Gastrocnemius medialis (tissue), 4 donors: ENCODE measurements at regions not wholly inside any gene's neighbourhood (a gene's known extent, or its start where the extent isn't known, plus 50 kb on each side); places are given as distances from the start of the nearest gene placed in this dataset.

Source experiments
- POLR2A ChIP-seq, 2 donors: fragments of 450-650 bp; IDR thresholded peaks; one replicate each; pipeline ENCODE4 v1.6.1; 2017; ENCODE audit warnings: antibody characterized with exemption in 2 of 2, mild to moderate bottlenecking in 2 of 2, moderate library complexity in 2 of 2
- TF ChIP-seq, protein P1 (sequence below), 5 experiments: fragments of 450-650 bp in 3 of 5; fragments of 200-600 bp in 2 of 5; sonication (generic) in 2 of 5; IDR thresholded peaks in 4 of 5; conservative IDR thresholded peaks in 1 of 5; 1 replicate in 4 of 5; 2 replicates in 1 of 5; pipeline ENCODE4 v1.5.1; 2016 to 2019; ENCODE audit warnings: antibody characterized with exemption in 5 of 5, mild to moderate bottlenecking in 3 of 5, moderate library complexity in 3 of 5

- no peak for TF ChIP-seq POLR2A (IDR thresholded peaks at IDR 0.05)
- TF ChIP-seq, protein P1, sequence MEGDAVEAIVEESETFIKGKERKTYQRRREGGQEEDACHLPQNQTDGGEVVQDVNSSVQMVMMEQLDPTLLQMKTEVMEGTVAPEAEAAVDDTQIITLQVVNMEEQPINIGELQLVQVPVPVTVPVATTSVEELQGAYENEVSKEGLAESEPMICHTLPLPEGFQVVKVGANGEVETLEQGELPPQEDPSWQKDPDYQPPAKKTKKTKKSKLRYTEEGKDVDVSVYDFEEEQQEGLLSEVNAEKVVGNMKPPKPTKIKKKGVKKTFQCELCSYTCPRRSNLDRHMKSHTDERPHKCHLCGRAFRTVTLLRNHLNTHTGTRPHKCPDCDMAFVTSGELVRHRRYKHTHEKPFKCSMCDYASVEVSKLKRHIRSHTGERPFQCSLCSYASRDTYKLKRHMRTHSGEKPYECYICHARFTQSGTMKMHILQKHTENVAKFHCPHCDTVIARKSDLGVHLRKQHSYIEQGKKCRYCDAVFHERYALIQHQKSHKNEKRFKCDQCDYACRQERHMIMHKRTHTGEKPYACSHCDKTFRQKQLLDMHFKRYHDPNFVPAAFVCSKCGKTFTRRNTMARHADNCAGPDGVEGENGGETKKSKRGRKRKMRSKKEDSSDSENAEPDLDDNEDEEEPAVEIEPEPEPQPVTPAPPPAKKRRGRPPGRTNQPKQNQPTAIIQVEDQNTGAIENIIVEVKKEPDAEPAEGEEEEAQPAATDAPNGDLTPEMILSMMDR (IDR thresholded peaks at IDR 0.05 in 4 of 5, conservative IDR thresholded peaks at IDR 0.05 in 1 of 5), result no peak
Observed at GRCh38 chr2:20141806-20142205, 83.1 kb downstream of the SDC1 start.
